ENCODE measurements at regions not wholly inside any gene's neighbourhood (a gene's known extent, or its start where the extent isn't known, plus 50 kb on each side); places are given as distances from the start of the nearest gene placed in this dataset.

DNA sequence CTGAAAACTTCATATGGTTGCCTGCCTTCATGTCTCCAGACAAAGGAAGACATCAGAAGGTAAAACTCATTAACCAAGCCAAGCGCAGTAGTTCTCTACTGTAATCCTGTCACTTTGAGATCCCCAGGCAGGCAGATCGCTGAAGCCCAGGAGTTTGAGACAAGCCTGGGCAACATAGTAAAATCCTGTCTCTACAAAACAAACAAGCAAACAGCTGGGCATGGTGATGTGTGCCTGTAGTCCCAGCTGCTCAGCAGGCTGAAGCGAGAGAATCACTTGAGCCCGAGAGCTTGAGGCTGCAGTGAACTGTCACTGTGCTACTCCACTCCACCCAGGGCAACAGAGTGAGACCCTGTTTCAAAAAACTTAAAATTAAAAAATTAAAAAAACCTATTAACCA lies 467.4 kb upstream of the SORCS1 start:
- no peak overlapping the region for H3K27ac ChIP-seq (ENCODE audit: extremely low read depth, low read depth, low read length)
- no peaks in the 10 kb centered on the region for H3K9me3 ChIP-seq (ENCODE audit: control insufficient read depth, insufficient read depth, low read depth, low read length)
- H3K4me1 ChIP-seq (ENCODE audit: control insufficient read depth, insufficient read depth, low read length): no peaks in the 10 kb centered on the region
- no peaks in the 10 kb centered on the region for H3K36me3 ChIP-seq (ENCODE audit: control insufficient read depth in 2 of 2, insufficient read depth in 1 of 2, low read length in 2 of 2)
- no peak overlapping the region for H3K4me3 ChIP-seq (ENCODE audit: low read depth, low read length)
- POLR2A ChIA-PET: no interaction called here
- CTCF ChIA-PET: no interaction called here
- TF ChIP-seq ZNF404 (tag by site-specific recombination; IDR thresholded peaks at IDR 0.05) (no peak), ZNF544 (tag by site-specific recombination; IDR thresholded peaks at IDR 0.05) (no peak), ZEB2 (tag by site-specific recombination; IDR thresholded peaks at IDR 0.05) (no peak), ZNF366 (tag by site-specific recombination; conservative IDR thresholded peaks at IDR 0.05) (no peak), ZSCAN30 (tag by site-specific recombination; IDR thresholded peaks at IDR 0.05) (no peak), ZNF302 (tag by site-specific recombination; IDR thresholded peaks at IDR 0.05; ENCODE audit: low read depth) (no peak), KLF16 (tag by site-specific recombination; IDR thresholded peaks at IDR 0.05) (no peak), ZNF596 (tag by site-specific recombination; IDR thresholded peaks at IDR 0.05) (no peak), ZIC2 (tag by site-specific recombination; IDR thresholded peaks at IDR 0.05) (no peak), ZNF174 (tag by site-specific recombination; IDR thresholded peaks at IDR 0.05) (no peak)

DNA sequence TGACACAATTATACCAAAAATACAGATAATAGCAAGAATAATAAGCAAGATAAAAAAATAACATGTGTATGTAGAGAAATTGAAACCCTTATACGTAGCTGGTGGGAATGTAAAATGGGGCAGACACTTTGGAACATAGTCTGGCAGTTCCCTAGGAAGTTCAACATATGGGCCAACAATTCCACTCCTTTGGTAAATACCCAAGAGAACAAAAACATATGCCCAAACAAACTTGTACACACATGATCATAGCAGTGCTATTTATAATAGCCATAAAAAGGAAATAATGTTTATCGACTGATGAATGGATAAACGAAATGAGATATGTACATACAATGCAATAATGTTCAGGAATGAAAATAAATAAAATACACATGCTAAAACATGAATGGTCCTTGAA lies 462.4 kb upstream of the SORCS1 start:
- POLR2A ChIA-PET: no interaction called here
- no peaks in the 10 kb centered on the region for H3K4me1 ChIP-seq (ENCODE audit: control insufficient read depth, insufficient read depth, low read length)
- TF ChIP-seq ZFP3 (tag by site-specific recombination; IDR thresholded peaks at IDR 0.05; ENCODE audit: low read depth): no peak
- TF ChIP-seq PRDM10 (tag by site-specific recombination; IDR thresholded peaks at IDR 0.05): no peak
- no peak for TF ChIP-seq ZNF239 (tag by site-specific recombination; IDR thresholded peaks at IDR 0.05)
- no peak for TF ChIP-seq ZNF138 (tag by site-specific recombination; IDR thresholded peaks at IDR 0.05; ENCODE audit: borderline replicate concordance)
- no peak for TF ChIP-seq PRDM4 (tag by site-specific recombination; IDR thresholded peaks at IDR 0.05)
- TF ChIP-seq ZNF354C (tag by site-specific recombination; IDR thresholded peaks at IDR 0.05; ENCODE audit: borderline replicate concordance, low read depth): no peak
- TF ChIP-seq ZBTB48 (tag by site-specific recombination; IDR thresholded peaks at IDR 0.05): no peak
- no peak for TF ChIP-seq ZNF416 (tag by site-specific recombination; IDR thresholded peaks at IDR 0.05)
- no peak for TF ChIP-seq INSM2 (tag by site-specific recombination; IDR thresholded peaks at IDR 0.05)
- TF ChIP-seq ZNF335 (tag by site-specific recombination; conservative IDR thresholded peaks at IDR 0.05): no peak
- no peak for TF ChIP-seq EGR2 (tag by site-specific recombination; IDR thresholded peaks at IDR 0.05; ENCODE audit: low read depth)
- TF ChIP-seq ZNF624 (tag by site-specific recombination; IDR thresholded peaks at IDR 0.05): no peak
- no peak for TF ChIP-seq KLF9 (tag by site-specific recombination; IDR thresholded peaks at IDR 0.05; ENCODE audit: low read depth)
- no peaks in the 10 kb centered on the region for H3K9me3 ChIP-seq (ENCODE audit: control insufficient read depth, insufficient read depth, low read depth, low read length)
- no peaks in the 10 kb centered on the region for H3K36me3 ChIP-seq (ENCODE audit: control insufficient read depth in 2 of 2, insufficient read depth in 1 of 2, low read length in 2 of 2)
- no peak overlapping the region for H3K4me3 ChIP-seq (ENCODE audit: low read depth, low read length)
- CTCF ChIA-PET: no interaction called here
- H3K27ac ChIP-seq (ENCODE audit: extremely low read depth, low read depth, low read length): no peak overlapping the region
